C4-2B (cell line): ENCODE measurements at regions not wholly inside any gene's neighbourhood (a gene's known extent, or its start where the extent isn't known, plus 50 kb on each side); places are given as distances from the start of the nearest gene placed in this dataset.

Experiments
- ZFX ChIP-seq: fragments of 450-650 bp; IDR thresholded peaks from 2 replicates; pipeline ENCODE4 v1.6.1; 2017
- TF ChIP-seq, protein P1 (sequence below): fragments of 450-650 bp; conservative IDR thresholded peaks from 2 replicates; pipeline ENCODE4 v1.5.1; 2017; ENCODE audit warnings: mild to moderate bottlenecking

DNA sequence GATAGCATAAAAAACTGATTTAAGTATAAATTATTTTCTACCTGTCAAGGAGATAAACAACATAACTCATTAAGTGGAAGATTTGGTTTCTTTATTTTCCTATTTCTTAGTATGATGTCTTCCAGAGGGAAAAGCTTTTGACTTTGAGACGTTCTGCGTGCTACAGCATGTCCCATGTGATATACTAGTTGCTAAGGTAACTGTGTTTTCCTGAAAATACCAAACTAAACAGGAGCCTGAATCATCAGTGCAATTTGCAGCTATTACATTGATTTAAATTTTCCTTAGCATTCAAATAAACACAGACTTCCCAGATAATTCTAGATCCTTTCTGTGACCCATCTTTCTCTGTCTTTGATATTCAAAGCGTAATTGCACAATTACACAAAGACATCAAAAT lies 117.7 kb upstream of the P2RY1 start:
- TF ChIP-seq, protein P1, sequence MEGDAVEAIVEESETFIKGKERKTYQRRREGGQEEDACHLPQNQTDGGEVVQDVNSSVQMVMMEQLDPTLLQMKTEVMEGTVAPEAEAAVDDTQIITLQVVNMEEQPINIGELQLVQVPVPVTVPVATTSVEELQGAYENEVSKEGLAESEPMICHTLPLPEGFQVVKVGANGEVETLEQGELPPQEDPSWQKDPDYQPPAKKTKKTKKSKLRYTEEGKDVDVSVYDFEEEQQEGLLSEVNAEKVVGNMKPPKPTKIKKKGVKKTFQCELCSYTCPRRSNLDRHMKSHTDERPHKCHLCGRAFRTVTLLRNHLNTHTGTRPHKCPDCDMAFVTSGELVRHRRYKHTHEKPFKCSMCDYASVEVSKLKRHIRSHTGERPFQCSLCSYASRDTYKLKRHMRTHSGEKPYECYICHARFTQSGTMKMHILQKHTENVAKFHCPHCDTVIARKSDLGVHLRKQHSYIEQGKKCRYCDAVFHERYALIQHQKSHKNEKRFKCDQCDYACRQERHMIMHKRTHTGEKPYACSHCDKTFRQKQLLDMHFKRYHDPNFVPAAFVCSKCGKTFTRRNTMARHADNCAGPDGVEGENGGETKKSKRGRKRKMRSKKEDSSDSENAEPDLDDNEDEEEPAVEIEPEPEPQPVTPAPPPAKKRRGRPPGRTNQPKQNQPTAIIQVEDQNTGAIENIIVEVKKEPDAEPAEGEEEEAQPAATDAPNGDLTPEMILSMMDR = no peak
- TF ChIP-seq ZFX = no peak
